Tibial nerve (tissue), 3 donors: ENCODE measurements at regions not wholly inside any gene's neighbourhood (a gene's known extent, or its start where the extent isn't known, plus 50 kb on each side); places are given as distances from the start of the nearest gene placed in this dataset.

ENCODE experiments used
- POLR2A ChIP-seq, 2 donors: fragments of 450-650 bp; IDR thresholded peaks; one replicate each; pipeline ENCODE4 v1.6.1; 2017; ENCODE audit warnings: antibody characterized with exemption in 2 of 2, mild to moderate bottlenecking in 2 of 2, moderate library complexity in 2 of 2
- TF ChIP-seq, protein P1 (sequence below), 5 experiments: fragments of 200-600 bp in 3 of 5; fragments of 450-650 bp in 2 of 5; sonication (generic) in 3 of 5; IDR thresholded peaks; one replicate each; pipeline ENCODE4 v1.5.1; 2016 to 2019; ENCODE audit warnings: antibody characterized with exemption in 5 of 5, mild to moderate bottlenecking in 3 of 5, moderate library complexity in 2 of 5

DNA sequence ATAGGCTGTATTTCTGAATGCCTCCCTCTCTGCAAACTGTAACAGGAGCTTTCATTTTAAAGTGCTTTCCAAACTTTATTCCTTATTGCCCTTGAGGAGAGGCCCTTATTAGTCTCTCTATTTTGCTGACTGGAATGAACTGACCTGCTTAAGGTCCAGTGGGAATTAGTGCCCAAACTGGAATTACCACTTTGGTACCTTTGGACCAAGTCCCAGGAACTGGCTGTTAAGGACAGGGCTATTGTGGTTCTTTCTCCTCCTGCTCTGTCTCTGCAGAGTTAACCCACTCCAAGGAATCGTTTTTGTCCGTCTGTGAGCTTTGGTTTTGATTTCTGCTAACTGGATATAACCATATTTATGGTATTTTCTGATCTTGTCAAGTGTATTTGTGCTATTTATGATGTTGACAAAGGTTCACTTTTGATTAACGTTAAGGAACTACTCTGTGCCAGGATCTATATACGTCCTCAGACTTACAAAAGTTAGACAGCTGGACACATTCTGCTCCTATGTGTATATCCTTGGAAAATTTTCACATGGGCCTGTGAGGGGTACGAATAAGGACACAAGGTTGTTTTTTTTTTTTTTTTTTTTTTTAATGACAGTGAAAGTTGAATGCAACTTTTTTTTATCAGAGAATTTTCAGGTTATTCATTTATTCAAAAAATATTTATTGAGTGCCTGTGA is 189.1 kb upstream of the ANKRD55 start:
- TF ChIP-seq, protein P1, sequence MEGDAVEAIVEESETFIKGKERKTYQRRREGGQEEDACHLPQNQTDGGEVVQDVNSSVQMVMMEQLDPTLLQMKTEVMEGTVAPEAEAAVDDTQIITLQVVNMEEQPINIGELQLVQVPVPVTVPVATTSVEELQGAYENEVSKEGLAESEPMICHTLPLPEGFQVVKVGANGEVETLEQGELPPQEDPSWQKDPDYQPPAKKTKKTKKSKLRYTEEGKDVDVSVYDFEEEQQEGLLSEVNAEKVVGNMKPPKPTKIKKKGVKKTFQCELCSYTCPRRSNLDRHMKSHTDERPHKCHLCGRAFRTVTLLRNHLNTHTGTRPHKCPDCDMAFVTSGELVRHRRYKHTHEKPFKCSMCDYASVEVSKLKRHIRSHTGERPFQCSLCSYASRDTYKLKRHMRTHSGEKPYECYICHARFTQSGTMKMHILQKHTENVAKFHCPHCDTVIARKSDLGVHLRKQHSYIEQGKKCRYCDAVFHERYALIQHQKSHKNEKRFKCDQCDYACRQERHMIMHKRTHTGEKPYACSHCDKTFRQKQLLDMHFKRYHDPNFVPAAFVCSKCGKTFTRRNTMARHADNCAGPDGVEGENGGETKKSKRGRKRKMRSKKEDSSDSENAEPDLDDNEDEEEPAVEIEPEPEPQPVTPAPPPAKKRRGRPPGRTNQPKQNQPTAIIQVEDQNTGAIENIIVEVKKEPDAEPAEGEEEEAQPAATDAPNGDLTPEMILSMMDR (IDR thresholded peaks at IDR 0.05): no peak
- no peak for TF ChIP-seq POLR2A (IDR thresholded peaks at IDR 0.05)
